Bronchial epithelial cell (primary cell): ENCODE measurements at regions not wholly inside any gene's neighbourhood (a gene's known extent, or its start where the extent isn't known, plus 50 kb on each side); places are given as distances from the start of the nearest gene placed in this dataset.

Experiments used
- DNase-seq: peaks from one replicate; pipeline ENCODE4 v3.0.0-alpha.2; 2010; ENCODE audit warnings: low read depth
- FAIRE-seq: peaks from 2 replicates; lab custom pipeline; 2011; peaks lifted over from hg19 to GRCh38; lab: Jason Lieb, UNC
- H3K27me3 ChIP-seq: 2 replicates; pipeline ENCODE4 v1.5.1; 2011; ENCODE audit warnings: low read length; ENCODE audit not compliant: control insufficient read depth, insufficient read depth
- H3K36me3 ChIP-seq: 2 replicates; pipeline ENCODE4 v1.5.1; 2011; ENCODE audit warnings: low read length; ENCODE audit not compliant: control insufficient read depth, insufficient read depth
- H3K4me3 ChIP-seq: 2 replicates; pipeline ENCODE4 v1.5.1; 2011; ENCODE audit warnings: mild to moderate bottlenecking, low read depth, low read length, control low read depth
- TF ChIP-seq, protein P1 (sequence below): IDR thresholded peaks from 2 replicates; pipeline ENCODE4 v1.5.1; 2011; ENCODE audit warnings: mild to moderate bottlenecking, moderate library complexity, low read length, control low read depth, inconsistent platforms; ENCODE audit not compliant: insufficient read depth, severe bottlenecking

DNA sequence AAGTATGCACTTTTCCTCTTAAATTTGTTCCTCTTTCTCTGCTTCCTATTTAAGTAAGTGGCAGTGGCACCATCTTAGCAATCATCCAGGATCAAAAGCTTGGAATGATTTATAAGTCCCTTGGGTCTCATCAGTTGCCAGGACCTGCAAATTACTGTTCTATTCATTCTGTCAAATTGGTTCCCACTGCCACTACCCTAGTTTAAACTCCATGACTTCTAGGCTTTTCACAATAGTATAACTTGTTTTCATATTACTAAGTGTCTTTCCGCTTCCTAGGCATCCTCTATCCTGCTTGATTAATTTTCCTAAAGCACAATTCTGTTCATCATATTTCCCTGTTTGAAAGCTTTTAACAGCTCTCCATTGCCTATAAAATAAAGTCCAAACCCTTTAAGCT is 363.9 kb upstream of the MEF2C start:
- TF ChIP-seq, protein P1, sequence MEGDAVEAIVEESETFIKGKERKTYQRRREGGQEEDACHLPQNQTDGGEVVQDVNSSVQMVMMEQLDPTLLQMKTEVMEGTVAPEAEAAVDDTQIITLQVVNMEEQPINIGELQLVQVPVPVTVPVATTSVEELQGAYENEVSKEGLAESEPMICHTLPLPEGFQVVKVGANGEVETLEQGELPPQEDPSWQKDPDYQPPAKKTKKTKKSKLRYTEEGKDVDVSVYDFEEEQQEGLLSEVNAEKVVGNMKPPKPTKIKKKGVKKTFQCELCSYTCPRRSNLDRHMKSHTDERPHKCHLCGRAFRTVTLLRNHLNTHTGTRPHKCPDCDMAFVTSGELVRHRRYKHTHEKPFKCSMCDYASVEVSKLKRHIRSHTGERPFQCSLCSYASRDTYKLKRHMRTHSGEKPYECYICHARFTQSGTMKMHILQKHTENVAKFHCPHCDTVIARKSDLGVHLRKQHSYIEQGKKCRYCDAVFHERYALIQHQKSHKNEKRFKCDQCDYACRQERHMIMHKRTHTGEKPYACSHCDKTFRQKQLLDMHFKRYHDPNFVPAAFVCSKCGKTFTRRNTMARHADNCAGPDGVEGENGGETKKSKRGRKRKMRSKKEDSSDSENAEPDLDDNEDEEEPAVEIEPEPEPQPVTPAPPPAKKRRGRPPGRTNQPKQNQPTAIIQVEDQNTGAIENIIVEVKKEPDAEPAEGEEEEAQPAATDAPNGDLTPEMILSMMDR = no peak
- H3K36me3 ChIP-seq = no peaks in the 10 kb centered on the region
- FAIRE-seq (no peak), DNase-seq (no peak)
- H3K27me3 ChIP-seq = no peaks in the 10 kb centered on the region
- no peak overlapping the region for H3K4me3 ChIP-seq

DNA sequence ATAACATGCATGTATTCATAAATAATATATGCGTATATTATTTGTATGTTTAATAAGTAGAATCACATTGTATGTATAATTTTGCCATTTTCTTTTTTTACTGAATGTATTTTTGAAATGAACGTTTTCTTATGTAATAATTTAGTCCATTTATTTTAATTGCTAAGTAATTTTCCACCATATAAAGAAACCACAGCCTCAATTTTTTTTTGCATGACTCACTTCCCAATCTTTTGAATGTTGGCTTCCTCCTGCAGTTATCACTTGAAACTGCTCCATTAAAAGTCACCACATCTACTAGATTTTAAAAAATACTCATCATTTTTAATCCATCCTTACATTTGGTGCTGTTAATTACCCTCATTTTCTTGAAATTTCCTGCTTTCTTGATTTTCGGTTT is 363.3 kb upstream of the MEF2C start:
- Histone ChIP-seq H3K4me3 (no peak overlapping the region), H3K36me3 (no peaks in the 10 kb centered on the region), H3K27me3 (no peaks in the 10 kb centered on the region)
- TF ChIP-seq, protein P1 = no peak
- no peak for DNase-seq
- no peak for FAIRE-seq

DNA sequence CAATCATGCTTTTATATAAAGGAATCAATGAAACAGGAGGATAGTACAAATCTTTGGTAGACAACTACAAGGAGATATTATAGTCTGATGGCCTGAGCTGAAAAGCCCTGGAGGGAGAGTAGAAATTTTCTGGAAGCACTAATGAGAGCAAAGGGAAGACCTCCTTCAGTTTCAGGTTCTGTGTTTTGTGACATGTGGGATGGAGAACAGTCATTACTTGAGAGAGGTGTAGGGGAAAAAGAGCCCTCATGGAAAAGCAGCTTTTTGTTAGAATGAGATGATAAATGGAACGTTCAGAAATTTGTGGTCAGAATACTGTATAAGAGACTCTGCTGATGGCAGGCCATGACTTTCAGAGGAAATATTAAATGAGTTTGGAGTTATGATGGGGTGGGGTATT is 360.6 kb upstream of the MEF2C start:
- H3K27me3 ChIP-seq = no peaks in the 10 kb centered on the region
- DNase-seq = no peak
- no peak overlapping the region for H3K4me3 ChIP-seq
- H3K36me3 ChIP-seq = no peaks in the 10 kb centered on the region
- no peak for FAIRE-seq
- TF ChIP-seq, protein P1 = no peak

DNA sequence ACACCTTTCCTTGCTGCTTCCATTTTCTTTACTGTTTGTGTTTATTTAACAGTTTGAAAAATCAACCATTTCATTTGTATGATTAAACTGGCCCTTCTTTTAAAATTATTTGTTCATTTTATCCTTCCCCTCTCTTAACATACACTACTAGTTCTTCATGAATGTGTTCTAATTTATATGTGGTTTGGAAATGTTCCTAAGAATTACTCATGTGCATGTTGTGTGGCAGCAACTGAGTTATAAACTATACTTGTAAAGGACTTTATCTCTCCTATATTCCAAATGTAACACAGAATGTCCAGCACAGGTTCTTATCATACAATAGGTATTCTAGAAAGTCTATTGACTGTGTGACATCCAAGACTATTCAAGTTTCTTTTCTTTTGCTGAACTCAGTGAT is 358.2 kb upstream of the MEF2C start:
- TF ChIP-seq, protein P1 = no peak
- DNase-seq = peak; percentile 9
- Histone ChIP-seq H3K27me3 (no peaks in the 10 kb centered on the region), H3K4me3 (no peak overlapping the region), H3K36me3 (no peaks in the 10 kb centered on the region)
- FAIRE-seq = no peak

DNA sequence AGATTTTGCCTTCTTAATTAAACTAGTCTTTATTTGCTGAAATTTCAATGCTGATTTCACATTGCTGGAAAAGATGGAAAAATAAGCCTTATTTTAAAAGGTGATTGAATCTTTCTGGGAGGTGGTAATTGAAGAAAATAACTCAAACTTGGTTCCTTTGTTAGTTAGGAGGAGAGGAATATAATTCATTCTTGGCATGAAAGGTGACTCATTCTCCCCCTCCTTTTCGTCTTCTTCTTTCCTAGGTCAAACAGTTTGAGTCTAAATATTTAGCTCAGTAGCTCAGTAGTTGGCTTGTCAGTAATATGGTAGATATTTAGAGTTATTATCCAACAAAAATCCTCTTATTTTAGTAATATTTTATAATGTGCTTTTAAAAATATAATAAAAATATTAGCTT is 353.9 kb upstream of the MEF2C start:
- DNase-seq (no peak), FAIRE-seq (no peak)
- H3K4me3 ChIP-seq = no peak overlapping the region
- TF ChIP-seq, protein P1 = no peak
- no peaks in the 10 kb centered on the region for H3K36me3 ChIP-seq
- H3K27me3 ChIP-seq = no peaks in the 10 kb centered on the region

DNA sequence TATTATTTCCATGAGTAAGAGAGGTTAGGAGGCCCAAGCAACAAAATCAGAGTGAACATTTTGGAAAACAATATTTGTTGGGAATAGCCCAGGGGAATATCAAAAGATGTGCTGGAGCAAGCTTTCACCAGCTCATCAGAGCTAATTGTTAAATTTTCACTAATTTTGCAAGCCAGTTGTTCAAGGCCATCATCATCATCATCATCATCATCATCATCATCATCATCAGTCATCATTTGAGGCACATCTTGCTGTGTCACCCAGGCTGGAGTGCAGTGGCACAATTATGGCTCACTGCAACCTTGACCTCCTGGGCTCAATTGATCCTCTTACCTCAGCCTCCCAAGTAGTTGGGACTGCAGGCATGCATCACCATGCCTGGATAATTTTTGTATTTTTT is 350.5 kb upstream of the MEF2C start:
- no peak for DNase-seq
- Histone ChIP-seq H3K4me3 (no peak overlapping the region), H3K27me3 (no peaks in the 10 kb centered on the region), H3K36me3 (no peaks in the 10 kb centered on the region)
- TF ChIP-seq, protein P1 = no peak
- no peak for FAIRE-seq
